GM12873 (cell line): ENCODE measurements at regions not wholly inside any gene's neighbourhood (a gene's known extent, or its start where the extent isn't known, plus 50 kb on each side); places are given as distances from the start of the nearest gene placed in this dataset.

Source experiments
- CTCF ChIP-seq: IDR thresholded peaks from 2 replicates; pipeline ENCODE4 v1.5.1; 2012; ENCODE audit warnings: low read depth, mild to moderate bottlenecking, moderate library complexity, low read length, control low read depth; ENCODE audit not compliant: insufficient read depth; ENCODE audit errors: missing control alignments

- TF ChIP-seq CTCF = no peak
Measured at GRCh38 chr2:15084826-15085489, 452.4 kb downstream of the LRATD1 start.

- no peak for TF ChIP-seq CTCF
Measured at GRCh38 chr2:15092181-15092580, 459.7 kb downstream of the LRATD1 start.

- no peak for TF ChIP-seq CTCF
Measured at GRCh38 chr2:15092691-15093090, 460.2 kb downstream of the LRATD1 start.

- TF ChIP-seq CTCF = no peak
Measured at GRCh38 chr2:15094161-15094560, 461.6 kb downstream of the LRATD1 start.

GRCh38 chr2:15096873-15097272, 464.3 kb downstream of the NBAS start:
- TF ChIP-seq CTCF = no peak

- no peak for TF ChIP-seq CTCF
Measured at GRCh38 chr2:15107137-15107536, 454.0 kb downstream of the NBAS start.

GRCh38 chr2:15111718-15112117, 449.4 kb downstream of the NBAS start:
- no peak for TF ChIP-seq CTCF

GRCh38 chr2:15112216-15112615, 448.9 kb downstream of the NBAS start:
- TF ChIP-seq CTCF = no peak
